NT2/D1 (cell line): ENCODE measurements at regions not wholly inside any gene's neighbourhood (a gene's known extent, or its start where the extent isn't known, plus 50 kb on each side); places are given as distances from the start of the nearest gene placed in this dataset.

ENCODE experiments used
- DNase-seq: peaks from one replicate; pipeline ENCODE4 v3.0.0-alpha.2; 2011; ENCODE audit warnings: low read depth, low spot score
- H3K27me3 ChIP-seq: 2 replicates; pipeline ENCODE4 v1.6.0; 2011; ENCODE audit warnings: mild to moderate bottlenecking; ENCODE audit not compliant: insufficient read length, insufficient read depth
- H3K36me3 ChIP-seq: 2 replicates; pipeline ENCODE4 v1.6.1; 2011; ENCODE audit warnings: mild to moderate bottlenecking, low read length, mixed read lengths; ENCODE audit not compliant: insufficient read depth, insufficient read length
- H3K4me1 ChIP-seq: 2 replicates; pipeline ENCODE4 v1.5.1; 2011; ENCODE audit not compliant: insufficient read depth, insufficient read length
- H3K4me3 ChIP-seq: 2 replicates; pipeline ENCODE4 v1.5.1; 2011; ENCODE audit warnings: low read depth; ENCODE audit not compliant: insufficient read length
- H3K9ac ChIP-seq: 2 replicates; pipeline ENCODE4 v1.6.0; 2011; ENCODE audit warnings: low read depth; ENCODE audit not compliant: insufficient read length
- H3K9me3 ChIP-seq: 2 replicates; pipeline ENCODE4 v1.5.1; 2011; ENCODE audit warnings: mild to moderate bottlenecking, low read length; ENCODE audit not compliant: insufficient read depth
- SUZ12 ChIP-seq: IDR thresholded peaks from 2 replicates; pipeline ENCODE4 v1.6.1; 2011; ENCODE audit not compliant: insufficient read length, insufficient read depth; ENCODE audit errors: extremely low read depth
- YY1 ChIP-seq: IDR thresholded peaks from 2 replicates; pipeline ENCODE4 v1.6.1; 2011; ENCODE audit not compliant: insufficient read length, insufficient read depth
- ZNF274 ChIP-seq: IDR thresholded peaks from 2 replicates; pipeline ENCODE4 v1.6.1; 2011; ENCODE audit warnings: mild to moderate bottlenecking, low read depth, low read length

DNA sequence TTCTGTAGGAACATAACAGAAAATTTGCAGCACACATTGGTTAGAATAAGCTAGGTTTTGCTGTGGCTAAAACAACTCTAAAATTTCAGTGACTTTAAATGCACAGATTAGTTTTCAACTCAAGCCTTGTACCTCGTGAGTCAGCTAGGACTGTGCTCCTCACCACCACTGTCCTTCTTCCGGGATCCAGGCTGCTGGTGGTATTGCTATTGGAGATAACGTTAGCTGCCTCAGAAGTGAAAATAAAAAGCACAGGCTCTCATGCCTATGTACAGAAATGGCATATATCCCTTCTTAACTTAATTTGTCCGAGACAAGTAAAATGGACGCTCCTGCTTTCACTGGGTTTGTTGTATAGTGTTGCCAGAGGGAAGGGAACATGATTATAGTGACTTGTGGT is 931.1 kb upstream of the EYS start:
- Histone ChIP-seq H3K27me3 (no peaks in the 10 kb centered on the region), H3K36me3 (no peaks in the 10 kb centered on the region), H3K9me3 (no peaks in the 10 kb centered on the region), H3K9ac (no peak overlapping the region), H3K4me3 (no peak overlapping the region), H3K4me1 (no peaks in the 10 kb centered on the region)
- DNase-seq = no peak
- TF ChIP-seq SUZ12 (no peak), ZNF274 (no peak)

- no peak for TF ChIP-seq ZNF274
- TF ChIP-seq SUZ12 = no peak
- no peak for TF ChIP-seq YY1
- Histone ChIP-seq H3K4me1 (no peaks in the 10 kb centered on the region), H3K36me3 (no peaks in the 10 kb centered on the region), H3K27me3 (no peaks in the 10 kb centered on the region), H3K9ac (no peak overlapping the region), H3K4me3 (no peak overlapping the region), H3K9me3 (no peaks in the 10 kb centered on the region)
- DNase-seq = no peak
These were observed 921.9 kb upstream of the EYS start for GRCh38 chr6:66628917-66629316.

GRCh38 chr6:66623050-66623449 is 916.0 kb upstream of the EYS start:
- no peaks in the 10 kb centered on the region for H3K9me3 ChIP-seq
- H3K27me3 ChIP-seq = no peaks in the 10 kb centered on the region
- no peaks in the 10 kb centered on the region for H3K4me1 ChIP-seq
- no peak overlapping the region for H3K9ac ChIP-seq
- no peaks in the 10 kb centered on the region for H3K36me3 ChIP-seq
- no peak for DNase-seq
- TF ChIP-seq YY1 (no peak), ZNF274 (no peak), SUZ12 (no peak)
- no peak overlapping the region for H3K4me3 ChIP-seq

GRCh38 chr6:66605971-66606370 is 898.9 kb upstream of the EYS start:
- no peak for DNase-seq
- no peaks in the 10 kb centered on the region for H3K27me3 ChIP-seq
- no peak overlapping the region for H3K9ac ChIP-seq
- H3K4me1 ChIP-seq = no peaks in the 10 kb centered on the region
- TF ChIP-seq SUZ12 = no peak
- no peak for TF ChIP-seq ZNF274
- no peak for TF ChIP-seq YY1
- no peaks in the 10 kb centered on the region for H3K9me3 ChIP-seq
- H3K4me3 ChIP-seq = no peak overlapping the region
- no peaks in the 10 kb centered on the region for H3K36me3 ChIP-seq

GRCh38 chr6:66605011-66605410 is 898.0 kb upstream of the EYS start:
- H3K9ac ChIP-seq = no peak overlapping the region
- DNase-seq = no peak
- H3K9me3 ChIP-seq = no peaks in the 10 kb centered on the region
- no peak for TF ChIP-seq SUZ12
- no peaks in the 10 kb centered on the region for H3K27me3 ChIP-seq
- no peaks in the 10 kb centered on the region for H3K4me1 ChIP-seq
- no peaks in the 10 kb centered on the region for H3K36me3 ChIP-seq
- H3K4me3 ChIP-seq = no peak overlapping the region

- no peaks in the 10 kb centered on the region for H3K9me3 ChIP-seq
- no peaks in the 10 kb centered on the region for H3K27me3 ChIP-seq
- no peak overlapping the region for H3K4me3 ChIP-seq
- no peaks in the 10 kb centered on the region for H3K36me3 ChIP-seq
- TF ChIP-seq YY1 = no peak
- TF ChIP-seq ZNF274 = no peak
- TF ChIP-seq SUZ12 = no peak
- no peak overlapping the region for H3K9ac ChIP-seq
- no peaks in the 10 kb centered on the region for H3K4me1 ChIP-seq
- no peak for DNase-seq
These were observed 892.5 kb upstream of the EYS start for GRCh38 chr6:66599541-66599940.

GRCh38 chr6:66578362-66578761 is 871.3 kb upstream of the EYS start:
- Histone ChIP-seq H3K9ac (no peak overlapping the region), H3K4me3 (no peak overlapping the region), H3K36me3 (no peaks in the 10 kb centered on the region), H3K9me3 (no peaks in the 10 kb centered on the region), H3K27me3 (no peaks in the 10 kb centered on the region), H3K4me1 (no peaks in the 10 kb centered on the region)
- TF ChIP-seq YY1 = no peak
- TF ChIP-seq ZNF274 = no peak
- TF ChIP-seq SUZ12 = no peak
- no peak for DNase-seq

GRCh38 chr6:66568271-66568670 is 861.2 kb upstream of the EYS start:
- peak; percentile 3 for DNase-seq
- TF ChIP-seq SUZ12 (no peak), YY1 (no peak), ZNF274 (no peak)
- H3K27me3 ChIP-seq = no peaks in the 10 kb centered on the region

More at GRCh38 chr6:66568271-66568670, 861.2 kb upstream of the EYS start:
- H3K36me3 ChIP-seq = no peaks in the 10 kb centered on the region
- no peaks in the 10 kb centered on the region for H3K9me3 ChIP-seq
- no peaks in the 10 kb centered on the region for H3K4me1 ChIP-seq
- no peak overlapping the region for H3K4me3 ChIP-seq
- no peak overlapping the region for H3K9ac ChIP-seq
